Trophoblast cell (in vitro differentiated cells and primary cell): ENCODE measurements at regions not wholly inside any gene's neighbourhood (a gene's known extent, or its start where the extent isn't known, plus 50 kb on each side); places are given as distances from the start of the nearest gene placed in this dataset.

ENCODE experiments used
- DNase-seq, 2 donors: peaks; one replicate each; pipeline ENCODE4 v3.0.0-alpha.2; 2016
- H2AFZ ChIP-seq: 2 replicates; pipeline ENCODE4 v1.6.1; 2013; ENCODE audit warnings: low read length, moderate library complexity, mild to moderate bottlenecking; ENCODE audit not compliant: insufficient read depth, poor library complexity
- H2AK5ac ChIP-seq: 2 replicates; pipeline ENCODE4 v1.6.1; 2013; ENCODE audit warnings: mild to moderate bottlenecking, low read length
- H2BK120ac ChIP-seq: 2 replicates; pipeline ENCODE4 v1.6.1; 2013; ENCODE audit warnings: low read length, mild to moderate bottlenecking, moderate library complexity; ENCODE audit not compliant: insufficient read depth, poor library complexity
- H2BK12ac ChIP-seq: 2 replicates; pipeline ENCODE4 v1.6.1; 2013; ENCODE audit warnings: mild to moderate bottlenecking, low read length, moderate library complexity
- H2BK5ac ChIP-seq: 2 replicates; pipeline ENCODE4 v1.6.1; 2013; ENCODE audit warnings: low read length, low read depth, moderate library complexity, mild to moderate bottlenecking; ENCODE audit not compliant: poor library complexity
- H3K14ac ChIP-seq: 2 replicates; pipeline ENCODE4 v1.6.1; 2013; ENCODE audit warnings: mild to moderate bottlenecking, low read length
- H3K18ac ChIP-seq: 2 replicates; pipeline ENCODE4 v1.6.1; 2013; ENCODE audit warnings: mild to moderate bottlenecking, low read length
- H3K23ac ChIP-seq: 2 replicates; pipeline ENCODE4 v1.6.1; 2013; ENCODE audit warnings: low read length
- H3K27ac ChIP-seq: 2 replicates; pipeline ENCODE4 v1.5.1; 2013; ENCODE audit warnings: low read depth, mild to moderate bottlenecking, inconsistent platforms, low read length, moderate library complexity
- H3K27me3 ChIP-seq: 2 replicates; pipeline ENCODE4 v1.6.1; 2013; ENCODE audit warnings: inconsistent platforms, mild to moderate bottlenecking, low read length, moderate library complexity; ENCODE audit not compliant: insufficient read depth
- H3K36me3 ChIP-seq, 2 experiments: 1 replicate in 1 of 2; 2 replicates in 1 of 2; pipeline ENCODE4 v1.6.1; 2013; ENCODE audit warnings: low read length in 2 of 2, mild to moderate bottlenecking in 2 of 2, moderate library complexity in 1 of 2; ENCODE audit not compliant: insufficient read depth in 2 of 2, control insufficient read depth in 1 of 2
- H3K4ac ChIP-seq: 2 replicates; pipeline ENCODE4 v1.6.1; 2013; ENCODE audit warnings: low read depth, mild to moderate bottlenecking, low read length, moderate library complexity
- H3K4me1 ChIP-seq, 2 experiments: 1 replicate in 1 of 2; 2 replicates in 1 of 2; pipeline ENCODE4 v1.6.1; 2013; ENCODE audit warnings: low read length in 2 of 2, mild to moderate bottlenecking in 2 of 2, moderate library complexity in 1 of 2; ENCODE audit not compliant: insufficient read depth in 2 of 2, control insufficient read depth in 1 of 2
- H3K4me2 ChIP-seq: 2 replicates; pipeline ENCODE4 v1.6.1; 2013; ENCODE audit warnings: inconsistent platforms, mild to moderate bottlenecking, low read length, moderate library complexity
- H3K4me3 ChIP-seq: 2 replicates; pipeline ENCODE4 v1.5.1; 2013; ENCODE audit warnings: mild to moderate bottlenecking, low read depth, low read length, inconsistent platforms
- H3K79me1 ChIP-seq: one replicate; pipeline ENCODE4 v1.6.1; 2013; ENCODE audit warnings: low read length
- H3K79me2 ChIP-seq: 2 replicates; pipeline ENCODE4 v1.6.1; 2013; ENCODE audit warnings: low read length, mild to moderate bottlenecking; ENCODE audit not compliant: control insufficient read depth, insufficient read depth, poor library complexity
- H3K9ac ChIP-seq: 2 replicates; pipeline ENCODE4 v1.6.1; 2013; ENCODE audit warnings: mild to moderate bottlenecking, low read length
- H3K9me3 ChIP-seq: 2 replicates; pipeline ENCODE4 v1.6.1; 2013; ENCODE audit warnings: low read depth, mild to moderate bottlenecking, control low read depth, inconsistent platforms, low read length; ENCODE audit not compliant: insufficient read depth
- H4K12ac ChIP-seq: 2 replicates; pipeline ENCODE4 v1.6.1; 2013; ENCODE audit warnings: low read depth, mild to moderate bottlenecking, low read length, moderate library complexity
- H4K8ac ChIP-seq: 2 replicates; pipeline ENCODE4 v1.6.1; 2013; ENCODE audit warnings: low read depth, mild to moderate bottlenecking, low read length, moderate library complexity
- H4K91ac ChIP-seq: one replicate; pipeline ENCODE4 v1.6.1; 2013; ENCODE audit warnings: low read depth, mild to moderate bottlenecking, low read length, moderate library complexity
- WGBS: extraction: QIAGEN DNeasy Blood & Tissue Kit; methylation state at CpG from one replicate; pipeline ENCODE4 v1.1.7; 2013; ENCODE audit warnings: missing lambda C conversion rate; ENCODE audit not compliant: insufficient read length, insufficient coverage; ENCODE audit errors: extremely low coverage; 5-methylcytosine and 5-hydroxymethylcytosine counted together

DNA sequence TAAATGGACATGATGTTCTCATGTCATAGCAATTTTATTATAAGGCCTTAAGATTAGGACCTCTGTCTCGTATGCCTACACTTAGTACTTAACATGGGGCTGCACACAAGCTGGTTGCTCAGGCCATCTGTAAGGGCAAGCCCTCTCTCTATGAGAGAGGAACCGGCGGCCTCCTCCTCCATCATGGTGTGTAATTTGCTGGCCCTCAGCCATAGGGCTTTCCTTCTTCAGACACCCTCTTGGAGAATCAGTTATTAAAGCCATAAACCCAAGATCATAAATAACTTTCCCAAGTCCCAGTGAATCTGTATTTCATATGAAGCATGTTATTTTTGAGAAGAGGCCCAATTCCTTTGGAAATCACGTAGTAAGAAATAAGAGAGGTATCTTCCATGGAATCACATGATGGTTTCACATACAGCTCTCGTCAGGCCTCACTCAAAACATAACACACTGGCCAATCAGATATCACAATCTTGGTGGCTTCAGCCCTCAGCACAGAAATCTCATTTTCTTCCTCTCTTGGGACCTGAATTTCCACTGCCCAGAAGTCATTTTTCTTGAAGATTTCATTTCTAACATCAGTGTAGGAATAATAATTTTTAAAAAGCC lies 92.6 kb downstream of the RDH14 start:
- no peak overlapping the region for H2BK5ac ChIP-seq
- DNase-seq, result no peak
- no peak overlapping the region for H3K14ac ChIP-seq
- H3K18ac ChIP-seq, result no peak overlapping the region
- H3K4ac ChIP-seq, result no peak overlapping the region
- no peak overlapping the region for H4K8ac ChIP-seq
- no peak overlapping the region for H2BK12ac ChIP-seq
- H3K36me3 ChIP-seq, result no peaks in the 10 kb centered on the region
- H2AK5ac ChIP-seq, result no peak overlapping the region
- H2BK120ac ChIP-seq, result no peak overlapping the region
- no peaks in the 10 kb centered on the region for H3K79me1 ChIP-seq
- H3K23ac ChIP-seq, result no peak overlapping the region
- no peak overlapping the region for H4K91ac ChIP-seq
- H3K79me2 ChIP-seq, result no peaks in the 10 kb centered on the region
- no peaks in the 10 kb centered on the region for H3K4me1 ChIP-seq
- H3K4me2 ChIP-seq, result no peak overlapping the region
- H3K4me3 ChIP-seq, result no peak overlapping the region
- H4K12ac ChIP-seq, result no peak overlapping the region
- no CpG with 5 or more reads among the region's 5 CpGs for WGBS
- H3K27me3 ChIP-seq, result no peaks in the 10 kb centered on the region
- no peak overlapping the region for H2AFZ ChIP-seq
- no peak overlapping the region for H3K27ac ChIP-seq
- H3K9ac ChIP-seq, result no peak overlapping the region
- peaks cover 2% of the 10 kb centered on the region for H3K9me3 ChIP-seq

DNA sequence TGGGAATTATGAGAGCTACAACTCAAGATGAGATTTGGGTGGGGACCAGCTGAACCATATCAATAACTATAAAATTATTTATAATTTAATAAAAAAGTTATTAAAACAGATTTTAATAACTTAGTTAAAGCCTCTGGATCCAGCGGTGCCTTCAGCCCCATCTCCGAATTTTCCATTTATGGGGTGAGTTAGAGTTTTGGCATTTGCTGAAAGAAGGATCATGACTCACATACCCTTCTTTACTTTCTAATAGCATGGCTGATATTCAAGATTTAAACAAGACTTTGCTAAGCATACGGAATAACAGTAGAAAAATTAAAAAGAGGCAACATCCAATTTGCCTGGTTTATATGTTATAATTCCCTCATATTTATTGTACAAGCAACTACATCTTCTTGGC lies 94.5 kb downstream of the RDH14 start:
- H3K14ac ChIP-seq, result no peak overlapping the region

DNA sequence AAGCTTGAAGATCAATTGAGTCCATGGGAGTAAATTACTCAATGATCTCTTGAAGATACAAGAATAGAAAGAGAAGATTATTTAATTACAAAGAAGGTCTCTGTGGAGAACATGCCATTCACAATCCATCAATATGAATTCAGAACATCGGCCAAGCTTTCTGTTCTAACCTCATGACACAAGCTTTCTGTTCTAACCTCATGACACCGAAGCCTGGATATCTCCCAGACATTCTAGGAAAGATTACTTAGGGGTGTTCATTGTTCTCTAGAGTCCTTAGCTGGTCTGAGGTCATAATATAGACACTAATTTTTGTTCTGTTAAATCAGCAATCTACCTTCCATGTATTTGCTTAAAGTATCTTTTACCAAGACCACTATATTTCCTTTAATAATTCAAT lies 95.5 kb downstream of the RDH14 start:
- Histone ChIP-seq H3K4ac (no peak overlapping the region), H4K8ac (no peak overlapping the region), H2AK5ac (no peak overlapping the region), H2BK12ac (no peak overlapping the region), H2BK120ac (no peak overlapping the region), H3K79me2 (no peaks in the 10 kb centered on the region), H4K91ac (no peak overlapping the region), H3K79me1 (no peaks in the 10 kb centered on the region), H3K9ac (no peak overlapping the region), H3K4me3 (no peak overlapping the region), H3K9me3 (peaks cover 2% of the 10 kb centered on the region), H4K12ac (no peak overlapping the region), H3K36me3 (no peaks in the 10 kb centered on the region), H3K14ac (no peak overlapping the region), H3K23ac (no peak overlapping the region), H3K4me1 (no peaks in the 10 kb centered on the region), H3K27me3 (no peaks in the 10 kb centered on the region), H3K18ac (no peak overlapping the region), H3K4me2 (no peak overlapping the region), H3K27ac (no peak overlapping the region), H2AFZ (no peak overlapping the region), H2BK5ac (no peak overlapping the region)
- WGBS, result no CpG with 5 or more reads among the region's 2 CpGs
- no peak for DNase-seq

More for the DNA sequence above, 94.5 kb downstream of the RDH14 start:
- H3K27me3 ChIP-seq, result no peaks in the 10 kb centered on the region
- no peak overlapping the region for H3K23ac ChIP-seq
- no peak overlapping the region for H2AFZ ChIP-seq
- no peaks in the 10 kb centered on the region for H3K79me1 ChIP-seq
- H2AK5ac ChIP-seq, result no peak overlapping the region
- H3K4me3 ChIP-seq, result no peak overlapping the region
- H2BK5ac ChIP-seq, result no peak overlapping the region
- no peak overlapping the region for H3K4me2 ChIP-seq
- no peak overlapping the region for H2BK120ac ChIP-seq
- no peak for DNase-seq
- no CpG with 5 or more reads among the region's 3 CpGs for WGBS
- H3K4me1 ChIP-seq, result no peaks in the 10 kb centered on the region
- H2BK12ac ChIP-seq, result no peak overlapping the region
- no peak overlapping the region for H4K12ac ChIP-seq
- no peak overlapping the region for H3K27ac ChIP-seq
- no peaks in the 10 kb centered on the region for H3K79me2 ChIP-seq
- no peak overlapping the region for H4K8ac ChIP-seq
- no peak overlapping the region for H3K18ac ChIP-seq
- H3K9ac ChIP-seq, result no peak overlapping the region
- H3K4ac ChIP-seq, result no peak overlapping the region
- no peaks in the 10 kb centered on the region for H3K36me3 ChIP-seq
- peaks cover 2% of the 10 kb centered on the region for H3K9me3 ChIP-seq
- no peak overlapping the region for H4K91ac ChIP-seq

DNA sequence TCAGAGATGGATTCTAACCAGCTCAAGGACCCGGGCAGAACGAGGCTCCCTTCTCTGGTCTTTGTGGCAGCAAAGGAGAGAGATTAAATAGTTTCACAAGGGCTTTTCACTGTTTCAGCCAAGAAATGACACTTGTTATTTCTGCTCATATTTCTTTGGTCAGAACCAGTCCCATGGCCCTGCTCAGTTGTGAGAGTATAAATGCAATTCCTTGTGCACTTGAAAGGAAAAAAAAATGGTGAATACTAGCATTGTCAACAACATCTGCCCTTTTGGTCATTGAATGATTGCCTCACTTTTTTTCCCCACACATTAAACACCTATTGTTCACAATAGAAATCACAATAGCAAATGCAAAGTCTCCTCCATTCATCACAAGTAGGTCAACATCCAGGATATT lies 104.4 kb downstream of the RDH14 start:
- Histone ChIP-seq H3K4me1 (no peaks in the 10 kb centered on the region), H3K27ac (no peak overlapping the region), H3K79me1 (no peaks in the 10 kb centered on the region), H2BK120ac (no peak overlapping the region), H3K9me3 (no peaks in the 10 kb centered on the region), H3K9ac (no peak overlapping the region), H2AFZ (no peak overlapping the region), H2BK5ac (no peak overlapping the region), H3K4ac (no peak overlapping the region), H3K4me3 (no peak overlapping the region), H2BK12ac (no peak overlapping the region), H4K12ac (no peak overlapping the region), H3K36me3 (no peaks in the 10 kb centered on the region), H3K23ac (no peak overlapping the region), H3K4me2 (no peak overlapping the region), H4K91ac (no peak overlapping the region), H3K14ac (no peak overlapping the region), H3K79me2 (no peaks in the 10 kb centered on the region), H4K8ac (no peak overlapping the region), H2AK5ac (no peak overlapping the region), H3K18ac (no peak overlapping the region), H3K27me3 (no peaks in the 10 kb centered on the region)
- no peak for DNase-seq
- WGBS, result no CpG with 5 or more reads among the region's 2 CpGs
